Endothelial cell of umbilical vein (primary cell): ENCODE measurements at regions not wholly inside any gene's neighbourhood (a gene's known extent, or its start where the extent isn't known, plus 50 kb on each side); places are given as distances from the start of the nearest gene placed in this dataset.

ENCODE experiments used
- BruUV-seq: library from RNA; stranded (reverse); fragments of 400-500 nt; replicated peaks from 2 replicates; lab custom pipeline; 2021; lab: Mats Ljungman, UMichigan
- CTCF ChIA-PET: fragments of 300-600, 350-600 bp; sonication (Branson Sonifier 250); formaldehyde crosslinking; loops from one replicate; lab custom pipeline; 2021; ENCODE audit warnings: antibody characterized with exemption, inconsistent platforms; lab: Charles Lee
- POLR2A ChIA-PET: fragments of 300-600, 350-600 bp; sonication (Branson Sonifier 250); formaldehyde crosslinking; loops from one replicate; lab custom pipeline; 2021; ENCODE audit warnings: antibody characterized with exemption, inconsistent platforms; lab: Charles Lee
- DNase-seq: peaks from one replicate; pipeline ENCODE4 v3.0.0-alpha.2; 2011; ENCODE audit warnings: low read depth, low spot score
- FAIRE-seq: peaks from 2 replicates; lab custom pipeline; 2011; peaks lifted over from hg19 to GRCh38; lab: Jason Lieb, UNC
- H2AFZ ChIP-seq: 2 replicates; pipeline ENCODE4 v1.6.0; 2012; ENCODE audit warnings: low read depth, low read length, control low read depth, inconsistent platforms
- H3K27ac ChIP-seq: 2 replicates; pipeline ENCODE4 v1.5.1; 2011; ENCODE audit warnings: low read depth, mild to moderate bottlenecking, control low read depth, low read length, moderate library complexity; ENCODE audit not compliant: insufficient read depth
- H3K27me3 ChIP-seq, 2 experiments: 2 replicates each; pipeline versions ENCODE4 v1.6.0 to v1.6.1; 2011; ENCODE audit warnings: low read length in 2 of 2, mixed read lengths in 1 of 2; ENCODE audit not compliant: control insufficient read depth in 2 of 2, insufficient read depth in 2 of 2
- H3K36me3 ChIP-seq, 2 experiments: 2 replicates in 1 of 2; 3 replicates in 1 of 2; pipeline ENCODE4 v1.5.1; 2011; ENCODE audit warnings: low read length in 2 of 2, mild to moderate bottlenecking in 1 of 2, moderate library complexity in 1 of 2; ENCODE audit not compliant: control insufficient read depth in 2 of 2, insufficient read depth in 2 of 2; ENCODE audit errors: extremely low read depth in 1 of 2
- H3K4me1 ChIP-seq: 3 replicates; pipeline ENCODE4 v1.5.1; 2011; ENCODE audit warnings: mild to moderate bottlenecking, low read length; ENCODE audit not compliant: control insufficient read depth, insufficient read depth; ENCODE audit errors: extremely low read depth
- H3K4me2 ChIP-seq: 2 replicates; pipeline ENCODE4 v1.6.1; 2011; ENCODE audit warnings: low read length, control low read depth, mixed read lengths; ENCODE audit not compliant: insufficient read depth
- H3K4me3 ChIP-seq, 3 experiments: fragments of 200-600 bp in 1 of 3; sonication (generic), shearing (Covaris generic) in 1 of 3; replicated peaks in 1 of 3; 2 replicates each; pipeline ENCODE4 v1.5.1; 2011 to 2016; ENCODE audit warnings: control low read depth in 3 of 3, low read length in 3 of 3, mild to moderate bottlenecking in 2 of 3, inconsistent platforms in 1 of 3, low read depth in 1 of 3, moderate library complexity in 1 of 3; ENCODE audit not compliant: insufficient read depth in 1 of 3
- H3K79me2 ChIP-seq: 2 replicates; pipeline ENCODE4 v1.6.0; 2012; ENCODE audit warnings: low read length, inconsistent platforms; ENCODE audit not compliant: control insufficient read depth, insufficient read depth
- H3K9ac ChIP-seq: replicated peaks from 2 replicates; pipeline ENCODE3; 2011; ENCODE audit warnings: low read length, control low read depth; ENCODE audit not compliant: insufficient read depth; ENCODE audit errors: extremely low read depth
- H3K9me1 ChIP-seq: replicated peaks from 3 replicates; pipeline ENCODE4 v1.6.0; 2011; ENCODE audit warnings: mild to moderate bottlenecking, low read length; ENCODE audit not compliant: control insufficient read depth, insufficient read depth; ENCODE audit errors: extremely low read depth
- H3K9me3 ChIP-seq: replicated peaks from 2 replicates; pipeline ENCODE4 v1.5.1; 2012; ENCODE audit warnings: low read length, inconsistent platforms; ENCODE audit not compliant: control insufficient read depth, insufficient read depth
- H4K20me1 ChIP-seq: replicated peaks from 2 replicates; pipeline ENCODE3; 2011; ENCODE audit warnings: mild to moderate bottlenecking, low read length; ENCODE audit not compliant: control insufficient read depth, insufficient read depth; ENCODE audit errors: extremely low read depth
- FOS ChIP-seq: IDR thresholded peaks from 2 replicates; pipeline ENCODE4 v1.6.1; 2011; ENCODE audit warnings: mild to moderate bottlenecking, low read length, moderate library complexity, borderline replicate concordance; ENCODE audit not compliant: insufficient read depth
- JUN ChIP-seq: IDR thresholded peaks from 2 replicates; pipeline ENCODE4 v1.6.1; 2011; ENCODE audit warnings: borderline replicate concordance, low read depth; ENCODE audit not compliant: insufficient read length, insufficient read depth
- MAX ChIP-seq: IDR thresholded peaks from 2 replicates; pipeline ENCODE4 v1.6.1; 2011; ENCODE audit not compliant: insufficient read depth, insufficient read length
- MYC ChIP-seq: IDR thresholded peaks from one replicate; pipeline ENCODE4 v1.6.1; 2011; ENCODE audit warnings: mild to moderate bottlenecking, low read depth, low read length
- POLR2A ChIP-seq: IDR thresholded peaks from 2 replicates; pipeline ENCODE4 v1.6.1; 2012; ENCODE audit warnings: low read depth, mild to moderate bottlenecking, control low read depth, low read length
- POLR2AphosphoS5 ChIP-seq: IDR thresholded peaks from 2 replicates; pipeline ENCODE4 v1.6.1; 2012; ENCODE audit warnings: low read depth, mild to moderate bottlenecking, control low read depth, low read length, moderate library complexity; ENCODE audit not compliant: insufficient read depth
- dilution Hi-C: fragments of 300-500 bp; cut with MboI; formaldehyde crosslinking; loops from one replicate; pipeline ENCODE4 v1.15.0; 2019; ENCODE audit warnings: low sequenced_read_pairs; ENCODE audit not compliant: extremely low pct_ligation_motif_present
- intact Hi-C: fragments of 100-400 bp; cut with micrococcal nuclease; formaldehyde crosslinking; loops from one replicate; pipeline ENCODE4 v1.10.0; 2022

- Histone ChIP-seq H3K27me3 (no peaks in the 10 kb centered on the region), H3K79me2 (no peaks in the 10 kb centered on the region), H4K20me1 (no peaks in the 10 kb centered on the region), H2AFZ (no peak overlapping the region), H3K4me3 (no peak overlapping the region), H3K9ac (no peak overlapping the region), H3K9me3 (no peaks in the 10 kb centered on the region), H3K4me1 (no peaks in the 10 kb centered on the region), H3K4me2 (no peak overlapping the region), H3K27ac (no peak overlapping the region), H3K36me3 (no peaks in the 10 kb centered on the region), H3K9me1 (no peaks in the 10 kb centered on the region)
- DNase-seq (no peak), FAIRE-seq (no peak)
- dilution Hi-C loops = no loop called here
- CTCF ChIA-PET = no interaction called here
- intact Hi-C loops = no loop called here
- POLR2A ChIA-PET = no interaction called here
- BruUV-seq = no TSS peak
- no peak for TF ChIP-seq POLR2AphosphoS5
These were observed 201.3 kb downstream of the TEX29 start for GRCh38 chr13:111521691-111522229.

- POLR2A ChIA-PET = no interaction called here
- BruUV-seq = no TSS peak
- DNase-seq (no peak), FAIRE-seq (no peak)
- no peak overlapping the region for H3K4me3 ChIP-seq
- no peak overlapping the region for H3K27ac ChIP-seq
- CTCF ChIA-PET = no interaction called here
- no peaks in the 10 kb centered on the region for H3K79me2 ChIP-seq
- H3K4me2 ChIP-seq = no peak overlapping the region
- H4K20me1 ChIP-seq = no peaks in the 10 kb centered on the region
- H2AFZ ChIP-seq = no peak overlapping the region
- H3K27me3 ChIP-seq = no peaks in the 10 kb centered on the region
- TF ChIP-seq MAX = no peak
- TF ChIP-seq MYC = no peak
- TF ChIP-seq POLR2A = no peak
- no peak for TF ChIP-seq FOS
- TF ChIP-seq JUN = no peak
- intact Hi-C loops = no loop called here
- no peaks in the 10 kb centered on the region for H3K4me1 ChIP-seq
- dilution Hi-C loops = no loop called here
- H3K36me3 ChIP-seq = no peaks in the 10 kb centered on the region
- H3K9ac ChIP-seq = no peak overlapping the region
- no peaks in the 10 kb centered on the region for H3K9me1 ChIP-seq
- no peaks in the 10 kb centered on the region for H3K9me3 ChIP-seq
These were observed 205.1 kb downstream of the TEX29 start for GRCh38 chr13:111525320-111526118.
